Stimulated activated CD4-positive, alpha-beta T cell treated with anti-CD3 and anti-CD28 coated beads, Interleukin-1b, Interleukin-23, amount 100 ng/mL, for 24 hours (primary cell): ENCODE measurements at regions not wholly inside any gene's neighbourhood (a gene's known extent, or its start where the extent isn't known, plus 50 kb on each side); places are given as distances from the start of the nearest gene placed in this dataset.

Source experiments
- DNase-seq, 4 experiments: peaks; one replicate each; pipeline ENCODE4 v3.0.0-alpha.2; 2020; ENCODE audit warnings: low read depth in 4 of 4, low spot score in 1 of 4

GRCh38 chr5:2119573-2119972 is 236.8 kb upstream of the IRX4 start:
- DNase-seq, result no peak

- DNase-seq, result no peak
Observed at GRCh38 chr5:2113348-2114131, 230.8 kb upstream of the IRX4 start.

- DNase-seq, result no peak
Observed at GRCh38 chr5:2112173-2113025, 229.7 kb upstream of the IRX4 start.

GRCh38 chr5:2111569-2112105 is 228.9 kb upstream of the IRX4 start:
- no peak for DNase-seq

GRCh38 chr5:2110934-2111462 is 228.3 kb upstream of the IRX4 start:
- no peak for DNase-seq

GRCh38 chr5:2110137-2110933 is 227.6 kb upstream of the IRX4 start:
- DNase-seq, result no peak

GRCh38 chr5:2109566-2109965 is 226.8 kb upstream of the IRX4 start:
- no peak for DNase-seq

GRCh38 chr5:2106721-2107120 is 224.0 kb upstream of the IRX4 start:
- DNase-seq, result no peak

GRCh38 chr5:2105141-2105540 is 222.4 kb upstream of the IRX4 start:
- DNase-seq, result no peak

GRCh38 chr5:2103940-2104339 is 221.2 kb upstream of the IRX4 start:
- no peak for DNase-seq

GRCh38 chr5:2102819-2103776 is 220.4 kb upstream of the IRX4 start:
- DNase-seq, result no peak

GRCh38 chr5:2101685-2102084 is 219.0 kb upstream of the IRX4 start:
- DNase-seq, result no peak

- DNase-seq, result no peak
Observed at GRCh38 chr5:2096887-2097505, 214.3 kb upstream of the IRX4 start.

- no peak for DNase-seq
Observed at GRCh38 chr5:2095011-2095410, 212.3 kb upstream of the IRX4 start.

GRCh38 chr5:2094616-2094995 is 211.9 kb upstream of the IRX4 start:
- DNase-seq, result no peak

- no peak for DNase-seq
Observed at GRCh38 chr5:2093859-2094615, 211.3 kb upstream of the IRX4 start.

- no peak for DNase-seq
Observed at GRCh38 chr5:2091921-2092320, 209.2 kb upstream of the IRX4 start.

GRCh38 chr5:2087980-2088379 is 205.3 kb upstream of the IRX4 start:
- no peak for DNase-seq

- no peak for DNase-seq
Observed at GRCh38 chr5:2075365-2075764, 192.6 kb upstream of the IRX4 start.
